Anterior cingulate cortex (tissue), 58 donors: ENCODE measurements at regions not wholly inside any gene's neighbourhood (a gene's known extent, or its start where the extent isn't known, plus 50 kb on each side); places are given as distances from the start of the nearest gene placed in this dataset.

Experiments
- DNase-seq, 58 donors: peaks; one replicate each; lab custom pipeline; 2025; lab: John Stamatoyannopoulos, UW

GRCh38 chr2:157046396-157046795, 211.1 kb upstream of the GALNT5 start:
- DNase-seq = no peak

- DNase-seq = no peak
Measured at GRCh38 chr2:157052685-157053224, 204.8 kb upstream of the GALNT5 start.

- no peak for DNase-seq
Measured at GRCh38 chr2:157053876-157054275, 203.6 kb upstream of the GALNT5 start.

GRCh38 chr2:157055660-157056199, 201.8 kb upstream of the GALNT5 start:
- peak in 1 of 58 donors; percentile 4 for DNase-seq

GRCh38 chr2:157056200-157056676, 201.3 kb upstream of the GALNT5 start:
- DNase-seq = no peak

- peak in 1 of 58 donors; percentile 1 for DNase-seq
Measured at GRCh38 chr2:157058161-157058560, 199.3 kb upstream of the GALNT5 start.

- no peak for DNase-seq
Measured at GRCh38 chr2:157059036-157059435, 198.5 kb upstream of the GALNT5 start.

GRCh38 chr2:157061799-157062198, 195.7 kb upstream of the GALNT5 start:
- no peak for DNase-seq

- DNase-seq = no peak
Measured at GRCh38 chr2:157067562-157067961, 189.9 kb upstream of the GALNT5 start.

GRCh38 chr2:157068237-157068636, 189.3 kb upstream of the GALNT5 start:
- no peak for DNase-seq

- no peak for DNase-seq
Measured at GRCh38 chr2:157075924-157076323, 181.6 kb upstream of the GALNT5 start.

- no peak for DNase-seq
Measured at GRCh38 chr2:157076526-157077161, 180.9 kb upstream of the GALNT5 start.

GRCh38 chr2:157077753-157078350, 179.7 kb upstream of the GALNT5 start:
- DNase-seq = no peak

- no peak for DNase-seq
Measured at GRCh38 chr2:157082950-157083349, 174.6 kb upstream of the GALNT5 start.

GRCh38 chr2:157085522-157085921, 172.0 kb upstream of the GALNT5 start:
- no peak for DNase-seq

GRCh38 chr2:157087373-157088002, 170.0 kb upstream of the GALNT5 start:
- peak in 5 of 58 donors; percentile 0 to 5 (median 1) for DNase-seq

GRCh38 chr2:157093666-157094065, 163.8 kb upstream of the GALNT5 start:
- DNase-seq = no peak

- no peak for DNase-seq
Measured at GRCh38 chr2:157105372-157105771, 152.1 kb upstream of the GALNT5 start.

GRCh38 chr2:157106950-157107349, 150.6 kb upstream of the GALNT5 start:
- DNase-seq = no peak

- no peak for DNase-seq
Measured at GRCh38 chr2:157107460-157107859, 150.0 kb upstream of the GALNT5 start.

- DNase-seq = no peak
Measured at GRCh38 chr2:157107877-157108276, 149.6 kb upstream of the GALNT5 start.
